NCI-H526 treated with DMSO at 0.1 percent for 48 hours (cell line): ENCODE measurements at regions not wholly inside any gene's neighbourhood (a gene's known extent, or its start where the extent isn't known, plus 50 kb on each side); places are given as distances from the start of the nearest gene placed in this dataset.

Source experiments
- DNase-seq: peaks from one replicate; lab custom pipeline; 2025; lab: John Stamatoyannopoulos, UW

- DNase-seq: no peak
Observed at GRCh38 chr11:119520400-119520799, 97.4 kb upstream of the THY1 start.

GRCh38 chr11:119519796-119520195, 96.8 kb upstream of the THY1 start:
- no peak for DNase-seq

- no peak for DNase-seq
Observed at GRCh38 chr11:119518746-119519730, 96.1 kb upstream of the THY1 start.

- no peak for DNase-seq
Observed at GRCh38 chr11:119515771-119516400, 92.9 kb upstream of the THY1 start.

- DNase-seq: no peak
Observed at GRCh38 chr11:119513806-119514170, 90.8 kb upstream of the THY1 start.

- DNase-seq: no peak
Observed at GRCh38 chr11:119513131-119513805, 90.3 kb upstream of the THY1 start.

- no peak for DNase-seq
Observed at GRCh38 chr11:119512369-119512768, 89.4 kb upstream of the THY1 start.

GRCh38 chr11:119511614-119512306, 88.8 kb upstream of the THY1 start:
- DNase-seq: no peak

GRCh38 chr11:119509969-119510401, 87.0 kb upstream of the THY1 start:
- no peak for DNase-seq

- DNase-seq: no peak
Observed at GRCh38 chr11:119509282-119509841, 86.4 kb upstream of the THY1 start.

- DNase-seq: no peak
Observed at GRCh38 chr11:119506436-119506835, 83.5 kb upstream of the THY1 start.

GRCh38 chr11:119505861-119506260, 82.9 kb upstream of the THY1 start:
- no peak for DNase-seq

- no peak for DNase-seq
Observed at GRCh38 chr11:119505071-119505470, 82.1 kb upstream of the THY1 start.

GRCh38 chr11:119504371-119504770, 81.4 kb upstream of the THY1 start:
- no peak for DNase-seq

- DNase-seq: no peak
Observed at GRCh38 chr11:119501777-119502405, 78.9 kb upstream of the THY1 start.

GRCh38 chr11:119497717-119498116, 74.7 kb upstream of the THY1 start:
- DNase-seq: no peak

- no peak for DNase-seq
Observed at GRCh38 chr11:119496997-119497396, 74.0 kb upstream of the THY1 start.

- DNase-seq: no peak
Observed at GRCh38 chr11:119496469-119496868, 73.5 kb upstream of the THY1 start.

- DNase-seq: no peak
Observed at GRCh38 chr11:119493712-119494111, 70.7 kb upstream of the THY1 start.

- DNase-seq: peak; percentile 51
Observed at GRCh38 chr11:119491753-119492510, 69.0 kb upstream of the THY1 start.
